ENCODE measurements at regions not wholly inside any gene's neighbourhood (a gene's known extent, or its start where the extent isn't known, plus 50 kb on each side); places are given as distances from the start of the nearest gene placed in this dataset.

DNA sequence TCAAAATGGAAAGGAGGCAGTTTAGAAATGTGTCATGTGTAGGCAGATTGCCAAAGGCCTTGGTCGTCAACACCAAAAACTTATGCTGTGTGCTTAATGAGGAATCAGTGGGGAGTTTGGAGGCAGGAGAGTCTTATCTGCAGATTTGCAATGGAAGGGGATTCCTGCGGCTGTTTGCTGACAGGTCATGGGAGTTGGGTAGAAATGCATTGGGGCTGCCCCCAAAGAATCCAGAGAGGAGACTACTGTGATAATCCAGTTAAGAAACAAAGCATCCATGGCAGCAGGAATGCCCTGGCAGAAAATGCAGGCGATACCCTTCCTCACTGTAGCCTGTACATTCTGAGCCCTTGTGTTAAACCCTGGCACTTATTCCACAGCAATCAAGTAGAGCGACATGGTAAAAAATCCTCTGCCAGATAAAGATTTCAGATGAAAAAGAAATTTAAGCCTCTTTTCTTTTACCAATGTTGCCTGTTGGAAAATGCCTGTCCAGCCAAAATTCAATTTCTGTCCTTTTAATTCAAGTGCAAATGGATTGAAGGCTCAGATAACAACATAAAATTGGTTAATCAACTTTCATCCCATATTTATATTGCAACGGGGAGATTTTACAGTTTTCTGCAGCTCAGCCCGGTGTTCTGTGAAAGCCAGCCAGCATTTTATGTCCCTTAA, 491.0 kb upstream of the CDH5 start:
- DNase-seq, result no peak

GRCh38 chr16:65869261-65869660, 497.2 kb upstream of the CDH5 start:
- DNase-seq, result no peak

DNA sequence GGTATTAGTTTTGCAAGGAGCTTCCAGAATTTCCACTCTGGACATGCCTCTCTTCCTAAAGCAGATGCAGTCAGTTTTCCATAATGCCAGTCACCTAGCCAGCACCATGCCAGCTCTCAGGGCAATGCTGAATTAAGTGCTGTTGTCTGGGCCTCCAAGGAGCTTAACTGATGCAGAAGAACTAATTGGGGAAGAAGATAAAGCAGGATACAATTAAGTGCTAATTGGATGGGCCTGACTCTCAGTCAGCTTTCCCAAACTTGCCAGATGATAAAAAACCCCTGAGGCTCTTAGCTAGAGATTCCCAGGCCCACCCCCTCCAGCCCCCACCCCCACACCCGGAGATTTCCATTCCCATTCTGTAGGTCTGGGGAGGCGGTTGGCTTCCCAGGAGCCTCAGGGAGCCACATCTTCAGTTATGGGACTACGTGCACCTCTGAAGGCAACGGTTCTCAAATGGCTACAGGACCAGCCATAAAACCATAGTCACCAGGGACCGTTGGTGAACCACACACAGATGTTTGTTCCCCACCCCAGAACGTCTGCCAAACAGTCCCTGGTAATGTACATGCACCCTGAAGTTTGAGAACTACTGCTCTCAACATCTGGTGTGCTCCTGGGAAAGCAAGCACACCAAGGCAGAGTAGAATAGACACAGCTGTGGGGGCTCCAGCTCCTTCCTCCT, 499.1 kb upstream of the CDH5 start:
- no peak for DNase-seq

- DNase-seq, result no peak
These were observed 503.3 kb upstream of the CDH5 start for GRCh38 chr16:65863236-65863635.

- DNase-seq, result no peak
These were observed 505.3 kb upstream of the CDH5 start for GRCh38 chr16:65861131-65861731.

- DNase-seq, result no peak
These were observed 511.0 kb upstream of the CDH5 start for GRCh38 chr16:65855171-65856145.

DNA sequence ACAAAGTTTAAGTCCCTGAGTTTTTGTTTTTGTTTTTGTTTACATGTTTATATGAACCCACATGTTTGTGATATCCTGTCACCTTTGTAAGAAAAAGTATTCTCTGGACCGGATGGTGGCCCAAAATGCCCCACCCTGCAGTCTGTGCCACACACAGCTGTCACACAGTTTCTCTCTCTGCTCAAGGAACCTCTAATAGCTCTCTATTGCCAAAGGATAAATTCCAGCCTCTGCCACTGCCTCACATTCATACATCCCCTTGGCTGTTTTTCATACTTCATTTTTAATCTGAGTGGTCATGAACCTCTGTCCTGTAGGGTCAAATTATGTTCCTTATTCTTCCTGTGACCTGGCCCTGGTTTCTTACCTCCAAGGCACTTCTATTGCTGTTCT, 520.3 kb upstream of the CDH5 start:
- DNase-seq, result no peak

GRCh38 chr16:65845466-65846209, 520.9 kb upstream of the CDH5 start:
- DNase-seq, result no peak

- DNase-seq, result no peak
These were observed 522.5 kb upstream of the CDH5 start for GRCh38 chr16:65843941-65844340.

- DNase-seq, result no peak
These were observed 524.4 kb upstream of the CDH5 start for GRCh38 chr16:65842067-65842466.

- no peak for DNase-seq
These were observed 528.5 kb upstream of the CDH5 start for GRCh38 chr16:65838001-65838400.

DNA sequence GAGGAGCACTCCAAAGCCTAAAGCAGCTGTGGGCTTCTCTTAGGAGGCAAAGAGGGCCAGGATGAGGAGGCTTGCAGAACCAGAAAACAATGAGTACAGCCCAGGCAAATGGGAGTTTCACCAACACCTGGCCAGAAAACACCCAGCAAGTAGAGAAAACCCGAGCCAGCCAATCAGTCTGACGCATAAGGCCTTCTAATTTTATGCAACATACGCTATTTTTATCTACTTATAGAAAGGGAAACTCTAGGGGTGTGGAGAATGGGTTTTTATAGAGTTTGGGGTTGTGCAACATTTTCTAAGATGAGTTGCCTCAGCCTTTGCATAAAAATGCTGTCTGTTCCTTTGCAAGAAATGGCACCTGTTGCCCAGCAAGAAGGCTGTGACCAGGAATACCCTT, 529.0 kb upstream of the CDH5 start:
- no peak for DNase-seq

DNA sequence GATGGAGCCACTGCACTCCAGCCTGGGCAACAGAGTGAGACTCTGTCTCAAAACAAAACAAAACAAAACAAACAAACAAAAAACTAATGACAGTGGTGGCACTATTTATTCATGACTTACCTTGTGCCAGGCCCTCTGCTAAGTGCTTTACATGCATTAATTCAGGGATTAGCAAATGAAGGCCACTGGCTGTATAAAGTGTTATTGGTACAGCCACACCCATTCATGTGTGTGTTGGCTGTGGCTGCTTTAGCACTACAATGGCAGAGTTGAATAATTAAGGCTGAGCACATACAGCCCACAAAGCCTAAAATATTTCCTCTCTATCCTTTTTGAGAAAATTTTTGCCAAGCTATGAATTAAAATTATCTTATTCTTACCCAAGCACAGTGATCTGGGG, 531.8 kb upstream of the CDH5 start:
- DNase-seq, result no peak

DNA sequence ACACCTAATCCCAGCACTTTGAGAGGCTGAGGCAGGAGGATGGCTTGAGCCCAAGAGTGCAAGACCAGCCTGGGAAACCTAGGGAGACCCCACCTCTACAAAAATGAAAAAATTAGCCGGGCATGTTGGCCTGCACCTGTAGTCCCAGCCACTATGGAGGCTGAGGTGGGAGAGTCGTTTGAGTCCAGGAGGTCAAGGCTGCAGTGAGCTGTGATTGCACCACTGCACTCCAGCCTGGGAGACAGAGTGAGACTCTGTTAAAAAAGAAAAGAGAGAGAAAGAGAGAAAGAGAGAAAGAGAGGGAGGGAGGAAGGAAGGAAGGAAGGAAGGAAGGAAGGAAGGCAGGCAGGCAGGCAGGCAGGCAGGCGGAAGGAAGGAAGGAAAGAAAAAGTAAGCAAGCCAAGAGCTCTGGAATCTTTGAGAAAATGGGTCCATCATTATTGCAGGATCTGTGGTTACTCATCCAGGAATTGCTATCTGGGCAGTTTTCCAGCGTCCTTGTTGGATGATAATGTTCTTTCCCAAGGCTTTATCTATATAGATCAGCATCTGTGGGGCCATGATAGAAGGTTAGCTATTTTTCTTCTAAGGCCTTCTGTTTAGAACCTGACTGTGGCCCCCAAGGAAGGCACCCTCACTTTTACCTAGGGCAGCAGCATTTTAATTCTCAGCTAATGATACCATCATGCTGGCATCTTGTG, 533.2 kb upstream of the CDH5 start:
- no peak for DNase-seq

DNA sequence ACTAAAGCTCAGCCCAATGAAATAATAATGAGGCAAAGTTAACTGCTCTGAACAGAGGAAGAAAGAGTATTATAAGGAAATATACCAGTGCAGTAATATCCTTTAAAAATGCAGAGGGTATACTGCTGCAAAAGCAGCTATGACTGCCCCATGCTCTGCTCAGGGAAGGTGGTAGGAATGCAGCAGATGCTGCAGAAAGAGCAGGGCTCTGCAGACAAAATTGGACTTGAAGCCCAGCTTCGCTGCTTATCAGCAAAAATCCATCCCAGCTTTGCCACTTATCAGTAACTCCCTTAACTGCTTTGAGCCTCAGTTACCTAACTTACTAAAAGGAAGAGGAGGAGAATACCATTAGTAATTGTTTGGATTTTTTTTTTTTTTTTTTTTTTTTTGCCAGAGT, 533.8 kb upstream of the CDH5 start:
- DNase-seq, result no peak

DNA sequence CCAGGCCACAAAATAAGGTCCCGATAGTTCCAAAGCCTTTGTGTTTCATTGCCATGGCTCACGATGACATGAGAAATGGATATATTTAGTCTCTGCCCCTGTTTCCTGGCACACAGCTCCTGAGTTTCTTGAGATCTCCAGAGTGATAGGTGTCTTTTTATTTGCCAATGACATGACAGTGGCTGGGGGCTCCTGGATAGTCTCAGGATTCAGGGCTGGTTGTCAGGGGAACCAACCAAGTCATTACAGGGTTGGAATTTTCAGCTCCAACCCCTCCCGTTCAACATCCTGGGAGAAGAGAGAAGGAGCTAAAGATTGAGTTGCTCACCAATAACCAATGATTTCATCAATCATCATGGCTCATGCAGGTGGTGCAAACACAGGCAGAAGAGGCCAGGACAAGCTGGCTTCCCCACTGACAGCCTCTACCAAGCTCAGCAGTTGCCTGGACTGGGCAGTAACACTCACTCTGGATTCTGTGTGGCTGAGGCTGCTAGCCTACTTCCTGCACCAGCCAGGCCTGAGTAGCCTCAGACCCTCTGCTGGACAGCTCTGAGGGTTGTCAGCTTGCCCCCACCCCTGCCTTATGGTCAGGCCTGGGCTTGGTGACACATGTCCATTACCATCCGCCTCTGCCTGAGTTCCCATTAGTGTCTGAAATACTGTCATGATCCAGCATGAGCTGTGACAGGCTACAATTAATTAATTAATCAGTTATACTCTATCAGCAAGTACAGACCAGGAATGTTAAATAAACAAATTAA, 534.4 kb upstream of the CDH5 start:
- no peak for DNase-seq

DNA sequence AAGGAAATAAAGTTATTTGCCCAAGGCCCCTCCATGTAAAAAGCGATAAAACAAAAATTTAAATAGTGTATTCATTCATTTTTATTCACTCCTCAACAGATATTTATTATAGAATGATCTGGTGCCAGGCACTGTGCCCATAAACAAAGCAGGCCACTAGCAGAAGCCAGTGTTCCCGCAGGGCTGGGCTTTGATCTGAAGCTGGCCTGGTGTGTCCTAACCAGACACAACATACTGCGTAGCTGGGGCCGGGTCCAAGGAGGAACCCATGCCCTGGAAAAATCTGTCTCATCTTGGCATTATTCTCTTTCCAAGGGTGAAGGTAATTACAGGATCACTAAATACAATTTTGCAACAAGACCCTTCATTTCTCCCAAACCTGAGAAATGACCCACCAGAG, 537.4 kb upstream of the CDH5 start:
- no peak for DNase-seq

DNA sequence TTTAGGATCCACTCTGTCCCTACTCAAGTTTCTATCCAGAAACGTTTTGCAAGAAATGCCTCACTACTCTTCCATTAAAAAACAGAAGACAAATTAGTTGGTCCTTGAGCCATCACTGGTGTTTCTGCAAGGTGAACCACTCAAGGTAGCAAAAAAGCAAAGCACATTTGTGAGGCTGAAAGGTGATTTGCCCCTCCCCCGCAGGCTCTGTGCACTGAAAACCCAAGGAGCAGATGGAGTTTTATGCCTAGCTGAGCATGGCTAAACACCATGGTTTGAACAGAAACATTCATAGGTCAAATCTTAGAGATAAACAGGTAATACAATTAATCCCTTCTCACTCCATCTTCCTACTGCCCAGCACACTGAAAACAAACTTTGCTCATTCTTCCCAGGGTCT, 538.2 kb upstream of the CDH5 start:
- no peak for DNase-seq

- no peak for DNase-seq
These were observed 539.3 kb upstream of the CDH5 start for GRCh38 chr16:65827231-65827630.

- DNase-seq, result no peak
These were observed 541.2 kb upstream of the CDH5 start for GRCh38 chr16:65825191-65825856.

GRCh38 chr16:65822148-65822547, 544.3 kb upstream of the CDH5 start:
- no peak for DNase-seq

Measured in activated CD4-positive, alpha-beta T cell treated with anti-CD3 and anti-CD28 coated beads, Interleukin-2, amount 50 U/mL, for 4 hours (primary cell).